D341Med (cell line): ENCODE measurements at regions not wholly inside any gene's neighbourhood (a gene's known extent, or its start where the extent isn't known, plus 50 kb on each side); places are given as distances from the start of the nearest gene placed in this dataset.

ENCODE experiments used
- DNase-seq: peaks from one replicate; pipeline ENCODE4 v3.0.0; 2012; ENCODE audit warnings: low spot score

GRCh38 chr22:49435596-49435995 lies 392.1 kb downstream of the BRD1 start:
- DNase-seq, result no peak

- DNase-seq, result no peak
Observed at GRCh38 chr22:49433717-49434611, 393.7 kb downstream of the BRD1 start.

DNA sequence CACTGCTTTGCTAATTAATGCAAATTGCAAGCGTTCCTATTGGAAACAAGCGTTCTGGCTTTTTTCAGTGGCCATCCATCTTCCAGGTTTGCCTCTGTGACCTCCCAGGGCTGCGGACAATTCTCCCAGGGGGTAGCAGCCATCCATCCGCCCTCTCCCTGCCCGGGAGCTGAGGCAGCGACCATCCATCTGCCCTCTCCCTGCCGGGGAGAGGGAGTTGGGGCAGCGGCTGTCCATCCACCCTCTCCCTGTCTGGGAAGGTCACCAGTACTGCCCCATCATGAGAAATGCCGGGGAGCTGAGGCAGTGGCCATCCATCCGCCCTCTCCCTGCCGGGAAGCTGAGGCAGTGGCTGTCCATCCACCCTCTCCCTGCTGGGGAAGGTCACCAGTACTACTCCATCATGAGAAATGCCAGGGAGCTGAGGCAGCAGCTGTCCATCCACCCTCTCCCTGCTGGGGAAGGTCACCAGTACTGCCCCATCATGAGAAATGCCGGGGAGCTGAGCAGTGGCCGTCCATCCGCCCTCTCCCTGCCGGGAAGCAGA lies 394.7 kb downstream of the BRD1 start:
- no peak for DNase-seq

- no peak for DNase-seq
Observed at GRCh38 chr22:49432211-49432896, 395.3 kb downstream of the BRD1 start.

DNA sequence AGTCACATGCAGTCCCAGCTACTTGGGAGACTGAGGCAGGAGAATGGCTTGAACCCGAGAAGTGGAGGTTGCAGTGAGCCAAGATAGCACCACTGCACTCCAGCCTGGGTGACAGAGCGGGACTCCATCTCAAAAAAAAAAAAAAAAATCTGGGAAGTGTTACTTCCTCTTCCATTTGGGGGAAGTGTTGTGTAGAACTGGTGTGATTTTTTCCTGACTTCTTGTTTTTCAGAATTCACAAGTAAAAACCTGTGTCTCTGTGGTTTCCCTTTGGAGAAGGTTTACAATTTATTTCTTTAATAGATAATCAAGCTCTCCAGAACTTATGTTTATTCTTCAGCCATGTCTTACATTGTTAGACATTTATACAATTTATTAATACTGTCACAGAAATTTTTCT lies 396.1 kb downstream of the BRD1 start:
- no peak for DNase-seq

DNA sequence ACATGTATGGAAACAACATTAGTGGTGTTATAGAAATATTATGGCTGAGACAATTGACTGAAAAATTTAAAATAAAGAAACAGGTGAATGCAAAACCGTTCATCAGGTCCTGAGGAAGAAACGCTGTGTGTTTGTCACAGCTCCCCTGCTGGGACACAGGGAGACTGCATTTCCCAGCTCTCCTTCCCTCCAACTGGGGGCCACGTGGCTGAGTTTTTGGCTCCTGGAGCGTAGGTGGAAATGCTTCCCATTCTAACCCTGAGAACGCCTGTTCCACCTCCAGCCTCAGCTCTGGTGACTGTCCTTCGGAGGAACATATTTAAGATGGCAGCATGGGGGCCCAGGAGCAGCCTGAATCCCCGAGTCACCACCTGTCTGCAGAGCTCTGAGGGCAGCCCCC lies 398.6 kb downstream of the BRD1 start:
- no peak for DNase-seq

- DNase-seq, result no peak
Observed at GRCh38 chr22:49427941-49428340, 399.7 kb downstream of the BRD1 start.

DNA sequence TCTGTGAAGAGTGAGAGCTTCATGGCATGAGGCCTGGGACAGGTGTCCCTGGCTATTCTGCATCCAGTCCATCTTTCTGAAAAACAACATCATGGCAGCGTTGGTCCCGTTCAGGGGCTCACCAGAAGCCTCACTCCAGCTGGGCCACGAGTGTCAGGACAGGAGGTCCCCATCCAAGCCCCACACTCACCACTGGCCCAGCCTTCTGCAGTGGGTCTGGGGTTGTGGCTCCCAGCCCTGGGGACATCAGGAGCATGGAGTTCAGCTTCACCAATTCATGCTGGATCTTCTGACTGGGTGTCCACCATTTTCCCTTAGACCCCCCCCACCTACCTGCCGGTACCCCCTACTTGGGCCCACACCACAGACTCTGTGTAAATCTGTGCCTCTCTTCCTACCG lies 400.3 kb downstream of the BRD1 start:
- DNase-seq, result no peak

GRCh38 chr22:49426618-49427266 lies 400.9 kb downstream of the BRD1 start:
- no peak for DNase-seq

- no peak for DNase-seq
Observed at GRCh38 chr22:49426098-49426497, 401.6 kb downstream of the BRD1 start.

DNA sequence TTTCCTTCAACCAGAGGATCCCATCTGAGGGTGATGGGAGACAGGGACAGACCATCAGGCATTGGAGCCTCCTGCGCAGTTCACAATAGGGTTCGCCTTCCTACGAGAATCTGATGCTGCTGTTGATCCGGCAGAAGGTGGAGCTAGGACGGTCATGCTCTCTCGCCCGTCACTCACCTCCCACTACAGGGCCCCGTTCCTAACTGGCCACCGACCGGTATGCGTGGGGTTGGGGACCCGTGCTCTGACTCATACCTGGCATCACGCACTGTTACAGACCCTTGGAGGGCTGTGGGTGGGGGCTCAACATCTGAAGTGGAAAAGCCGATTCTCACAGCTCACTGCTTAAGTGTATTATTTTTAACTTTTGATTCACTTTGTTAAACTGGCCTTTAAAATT lies 402.3 kb downstream of the BRD1 start:
- no peak for DNase-seq

DNA sequence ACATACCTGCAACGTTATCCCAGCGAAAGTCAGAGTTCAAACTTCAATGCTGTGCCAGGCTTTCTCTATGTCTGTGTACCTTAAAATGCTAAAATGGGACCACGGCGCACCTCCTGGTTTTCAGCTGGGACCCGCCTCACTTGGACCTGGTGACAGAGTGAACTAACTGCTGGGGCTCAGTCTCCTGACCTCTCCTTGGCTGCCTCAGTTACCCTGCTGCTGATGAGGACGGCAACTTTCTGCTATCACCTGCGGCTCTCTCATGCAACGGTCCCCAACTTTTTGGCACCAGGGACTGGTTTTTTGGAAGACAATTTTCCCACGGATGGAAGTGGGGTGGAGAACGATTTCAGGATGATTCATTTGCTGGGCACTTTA lies 402.8 kb downstream of the BRD1 start:
- DNase-seq, result no peak

DNA sequence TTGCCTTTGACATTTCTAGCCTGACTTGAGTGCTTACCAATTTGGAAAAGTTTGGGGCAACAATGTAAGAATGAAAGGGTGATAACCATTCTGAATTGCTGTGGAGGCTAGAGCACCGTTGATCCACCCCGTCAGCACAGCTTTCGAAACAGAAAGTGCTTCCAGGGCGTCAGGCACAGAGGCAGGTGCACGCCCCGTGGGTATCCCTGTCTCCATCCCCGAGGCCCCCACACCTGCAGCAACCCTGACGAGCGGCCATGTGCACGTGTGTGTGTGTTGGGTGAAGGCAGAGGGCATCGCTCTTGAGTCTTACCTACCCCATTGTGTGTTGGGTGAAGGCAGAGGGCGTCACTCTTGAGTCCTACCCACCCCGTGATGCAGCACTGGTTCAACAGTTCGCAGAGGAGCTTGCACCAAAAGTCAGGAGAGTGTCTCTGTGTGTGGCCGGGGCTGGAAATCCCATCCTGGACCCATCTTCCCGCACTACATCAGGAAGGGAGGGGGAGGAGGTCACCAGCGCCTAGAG lies 404.5 kb downstream of the BRD1 start:
- peak; percentile 8 for DNase-seq

- peak; percentile 4 for DNase-seq
Observed at GRCh38 chr22:49422701-49423100, 405.0 kb downstream of the BRD1 start.

DNA sequence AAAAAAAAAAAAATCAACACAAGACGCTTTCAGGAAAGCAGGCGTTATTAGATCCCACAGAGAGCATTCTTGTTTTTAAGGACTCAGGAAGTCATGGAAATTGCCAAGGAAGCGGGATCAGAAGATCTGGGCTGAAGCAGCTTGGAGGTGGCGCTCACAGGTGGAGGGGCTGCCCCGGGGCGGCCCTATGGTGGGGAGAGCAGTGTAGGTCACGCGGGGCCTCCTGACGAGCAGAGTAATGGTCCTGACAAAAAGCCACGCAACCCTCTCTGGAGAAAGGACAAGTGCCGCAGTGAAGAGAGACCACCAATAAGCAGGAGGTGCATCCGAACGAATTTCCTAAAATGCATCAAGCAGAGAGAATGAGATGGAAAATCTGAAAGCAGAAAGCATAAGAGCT lies 407.0 kb downstream of the BRD1 start:
- DNase-seq, result peak; percentile 6

DNA sequence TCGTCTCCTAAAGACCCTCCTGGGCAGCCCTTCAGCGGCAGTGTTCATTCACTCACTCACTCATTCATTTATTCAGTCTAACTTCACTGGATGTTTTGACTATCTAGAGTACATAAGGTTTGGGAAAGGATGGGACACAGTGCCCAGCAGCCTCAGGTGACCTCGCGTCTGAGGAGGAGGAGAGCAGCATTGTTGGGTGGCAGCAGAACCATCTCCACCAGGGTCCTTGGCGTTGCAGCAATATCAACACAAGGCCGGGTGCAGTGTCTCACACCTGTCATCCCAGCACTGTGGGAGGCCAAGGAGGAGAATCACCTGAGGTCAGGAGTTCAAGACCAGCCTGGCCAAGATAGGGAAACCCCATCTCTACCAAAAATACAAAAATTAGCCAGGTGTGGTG lies 408.0 kb downstream of the BRD1 start:
- DNase-seq, result no peak

GRCh38 chr22:49418943-49419342 lies 408.7 kb downstream of the BRD1 start:
- no peak for DNase-seq

- peak; percentile 18 for DNase-seq
Observed at GRCh38 chr22:49418341-49418894, 409.3 kb downstream of the BRD1 start.

DNA sequence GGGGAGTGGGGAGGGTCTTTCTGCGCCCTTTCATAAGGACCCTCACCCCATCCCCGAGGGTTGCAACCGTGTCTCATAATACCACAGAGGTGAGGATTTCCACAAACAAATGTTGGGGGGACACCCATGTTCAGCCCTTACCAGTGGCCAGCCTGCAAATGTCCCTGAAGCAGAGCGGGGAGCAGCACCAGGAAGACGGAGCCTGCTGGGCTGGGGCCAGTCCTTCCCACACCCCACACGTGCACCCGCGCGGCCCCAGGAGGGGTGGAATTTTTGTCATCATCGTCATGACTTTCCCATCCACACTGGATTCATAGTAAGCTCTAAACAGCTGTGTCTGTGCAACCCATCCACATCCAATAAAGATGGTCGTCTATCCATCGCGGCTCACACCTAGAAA lies 409.8 kb downstream of the BRD1 start:
- peak; percentile 13 for DNase-seq

- no peak for DNase-seq
Observed at GRCh38 chr22:49417326-49417725, 410.3 kb downstream of the BRD1 start.

DNA sequence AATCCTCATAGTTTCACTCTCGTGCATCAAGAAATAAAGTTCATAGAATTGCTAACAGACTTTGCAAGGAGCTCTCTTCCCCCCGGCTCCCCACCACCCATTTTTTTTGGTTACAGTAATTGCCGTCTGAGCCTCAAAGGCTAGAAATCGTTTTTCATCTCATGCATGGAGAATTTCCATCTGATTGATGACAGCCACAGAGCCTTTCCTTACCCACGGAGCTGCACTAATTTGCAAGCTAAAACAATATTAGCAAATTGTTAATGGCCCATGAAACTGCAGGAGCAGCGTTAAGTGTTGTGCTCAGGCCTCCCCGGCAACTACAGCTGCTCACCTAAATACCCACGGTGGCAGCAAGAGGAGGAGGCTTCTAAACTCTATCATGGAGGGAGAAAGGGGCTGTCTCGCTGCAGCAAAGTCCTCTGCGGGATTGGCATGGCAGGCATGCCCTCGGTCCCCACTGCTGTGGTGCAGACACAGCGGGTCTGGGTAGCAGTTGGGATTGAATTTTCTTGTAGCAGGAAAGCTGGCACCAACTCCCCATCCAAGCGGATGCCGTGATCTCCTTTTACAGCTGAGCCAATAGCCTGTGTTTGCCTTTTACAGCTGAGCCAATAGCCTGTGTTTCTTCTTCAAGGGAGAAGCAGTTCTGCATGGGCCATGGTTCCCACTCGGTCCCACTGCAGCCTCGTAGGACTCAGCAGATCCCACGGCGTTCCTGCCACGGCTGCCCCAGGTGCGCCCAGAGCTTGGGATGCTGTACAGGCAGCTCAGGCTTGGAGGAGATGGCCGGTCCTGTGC lies 412.3 kb downstream of the BRD1 start:
- DNase-seq, result no peak
